ENCODE measurements at regions not wholly inside any gene's neighbourhood (a gene's known extent, or its start where the extent isn't known, plus 50 kb on each side); places are given as distances from the start of the nearest gene placed in this dataset.

DNA sequence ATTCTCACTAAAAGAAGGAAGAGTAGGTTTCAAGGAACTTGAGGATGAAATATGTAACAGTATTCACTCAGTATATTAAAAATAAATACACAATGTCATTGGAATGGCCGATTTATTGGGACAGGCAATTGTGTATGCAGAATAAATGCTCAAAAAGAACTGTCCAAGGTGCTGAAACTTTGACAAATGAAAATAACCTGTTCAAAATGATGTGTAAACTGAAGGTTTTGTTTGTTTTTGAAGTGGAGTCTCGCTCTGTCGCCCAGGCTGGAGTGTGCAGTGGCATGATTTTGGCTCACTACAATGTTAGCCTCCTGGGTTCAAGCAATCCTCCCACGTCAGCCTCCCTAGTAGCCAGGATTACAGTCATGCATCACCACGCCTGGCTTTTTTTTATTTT, 318.7 kb upstream of the RBFOX1 start:
- TF ChIP-seq, protein P1, sequence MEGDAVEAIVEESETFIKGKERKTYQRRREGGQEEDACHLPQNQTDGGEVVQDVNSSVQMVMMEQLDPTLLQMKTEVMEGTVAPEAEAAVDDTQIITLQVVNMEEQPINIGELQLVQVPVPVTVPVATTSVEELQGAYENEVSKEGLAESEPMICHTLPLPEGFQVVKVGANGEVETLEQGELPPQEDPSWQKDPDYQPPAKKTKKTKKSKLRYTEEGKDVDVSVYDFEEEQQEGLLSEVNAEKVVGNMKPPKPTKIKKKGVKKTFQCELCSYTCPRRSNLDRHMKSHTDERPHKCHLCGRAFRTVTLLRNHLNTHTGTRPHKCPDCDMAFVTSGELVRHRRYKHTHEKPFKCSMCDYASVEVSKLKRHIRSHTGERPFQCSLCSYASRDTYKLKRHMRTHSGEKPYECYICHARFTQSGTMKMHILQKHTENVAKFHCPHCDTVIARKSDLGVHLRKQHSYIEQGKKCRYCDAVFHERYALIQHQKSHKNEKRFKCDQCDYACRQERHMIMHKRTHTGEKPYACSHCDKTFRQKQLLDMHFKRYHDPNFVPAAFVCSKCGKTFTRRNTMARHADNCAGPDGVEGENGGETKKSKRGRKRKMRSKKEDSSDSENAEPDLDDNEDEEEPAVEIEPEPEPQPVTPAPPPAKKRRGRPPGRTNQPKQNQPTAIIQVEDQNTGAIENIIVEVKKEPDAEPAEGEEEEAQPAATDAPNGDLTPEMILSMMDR (IDR thresholded peaks at IDR 0.05; ENCODE audit: insufficient read depth, low read length, poor library complexity, severe bottlenecking), result no peak
- TF ChIP-seq EZH2phosphoT487 (conservative IDR thresholded peaks at IDR 0.05; ENCODE audit: low read length), result no peak

All from SU-DHL-6 (cell line).